Neural cell (in vitro differentiated cells): ENCODE measurements at regions not wholly inside any gene's neighbourhood (a gene's known extent, or its start where the extent isn't known, plus 50 kb on each side); places are given as distances from the start of the nearest gene placed in this dataset.

Experiments
- H2AFZ ChIP-seq: fragments of 200-600, 300-800 bp; sonication (generic), shearing (Covaris generic); 2 replicates; pipeline ENCODE4 v1.6.0; 2014; ENCODE audit warnings: low read depth, mild to moderate bottlenecking, antibody characterized with exemption, low read length, moderate library complexity
- H3F3A ChIP-seq: fragments of 200-600 bp; shearing (Covaris generic); 2 replicates; pipeline ENCODE4 v1.6.1; 2016; ENCODE audit warnings: mild to moderate bottlenecking, moderate library complexity, mixed read lengths, antibody characterized with exemption, low read length; ENCODE audit not compliant: insufficient read depth, poor library complexity, severe bottlenecking
- H3K27ac ChIP-seq: fragments of 200-600, 300-800 bp; sonication (generic), shearing (Covaris generic); 2 replicates; pipeline ENCODE4 v1.5.1; 2014; ENCODE audit warnings: mild to moderate bottlenecking, low read length, moderate library complexity
- H3K27me3 ChIP-seq: fragments of 300-800, 200-600 bp; sonication (generic), shearing (Covaris generic); 2 replicates; pipeline ENCODE4 v1.6.0; 2014; ENCODE audit warnings: mild to moderate bottlenecking, low read depth, low read length, moderate library complexity; ENCODE audit not compliant: insufficient read depth
- H3K36me3 ChIP-seq: fragments of 300-800, 200-600 bp; sonication (generic), shearing (Covaris generic); 2 replicates; pipeline ENCODE4 v1.5.1; 2014; ENCODE audit warnings: mild to moderate bottlenecking, antibody characterized with exemption, low read length, moderate library complexity; ENCODE audit not compliant: insufficient read depth
- H3K4me2 ChIP-seq: fragments of 300-800, 200-600 bp; sonication (generic), shearing (Covaris generic); 2 replicates; pipeline ENCODE4 v1.6.0; 2014; ENCODE audit warnings: mild to moderate bottlenecking, low read length
- H3K4me3 ChIP-seq: fragments of 300-800, 200-600 bp; sonication (generic), shearing (Covaris generic); 2 replicates; pipeline ENCODE4 v1.5.1; 2014; ENCODE audit warnings: mild to moderate bottlenecking, low read length, moderate library complexity
- H3K79me2 ChIP-seq: fragments of 200-600 bp; shearing (Covaris generic); replicated peaks from 2 replicates; pipeline ENCODE4 v1.6.0; 2014; ENCODE audit warnings: mild to moderate bottlenecking, low read length, moderate library complexity; ENCODE audit not compliant: insufficient read depth
- H3K9ac ChIP-seq: fragments of 300-800, 200-600 bp; sonication (generic), shearing (Covaris generic); 2 replicates; pipeline ENCODE4 v1.6.1; 2016; ENCODE audit warnings: mild to moderate bottlenecking, low read length, mixed read lengths
- H3K9me2 ChIP-seq: fragments of 200-600 bp; shearing (Covaris generic); 2 replicates; pipeline ENCODE4 v1.6.1; 2016; ENCODE audit warnings: mild to moderate bottlenecking, low read length, mixed read lengths; ENCODE audit not compliant: insufficient read depth
- H3K9me3 ChIP-seq: fragments of 200-600, 300-800 bp; sonication (generic), shearing (Covaris generic); 2 replicates; pipeline ENCODE4 v1.6.1; 2016; ENCODE audit warnings: mild to moderate bottlenecking, mixed run types, low read length, moderate library complexity, mixed read lengths
- H4K20me1 ChIP-seq: fragments of 200-600 bp; shearing (Covaris generic); 2 replicates; pipeline ENCODE4 v1.6.1; 2016; ENCODE audit warnings: mild to moderate bottlenecking, mixed run types; ENCODE audit not compliant: insufficient read depth
- EP300 ChIP-seq: fragments of 450-650 bp; conservative IDR thresholded peaks from 2 replicates; pipeline ENCODE4 v1.6.1; 2014; ENCODE audit warnings: antibody characterized with exemption, mild to moderate bottlenecking, moderate library complexity; ENCODE audit not compliant: poor library complexity, severe bottlenecking
- EZH2 ChIP-seq: fragments of 200-600, 300-800 bp; shearing (Covaris generic), sonication (generic); IDR thresholded peaks from 2 replicates; pipeline ENCODE4 v1.6.1; 2014; ENCODE audit warnings: antibody characterized with exemption, low read length, borderline replicate concordance, mild to moderate bottlenecking; ENCODE audit not compliant: insufficient read depth, poor library complexity, severe bottlenecking
- MXI1 ChIP-seq: fragments of 450-650 bp; conservative IDR thresholded peaks from 2 replicates; pipeline ENCODE4 v1.6.1; 2014; ENCODE audit warnings: antibody characterized with exemption, mild to moderate bottlenecking; ENCODE audit not compliant: poor library complexity, severe bottlenecking
- POLR2AphosphoS5 ChIP-seq: IDR thresholded peaks from 2 replicates; pipeline ENCODE4 v1.6.1; 2012
- RAD21 ChIP-seq: fragments of 450-650 bp; conservative IDR thresholded peaks from 2 replicates; pipeline ENCODE4 v1.6.1; 2014; ENCODE audit warnings: antibody characterized with exemption, mild to moderate bottlenecking, moderate library complexity
- SMC3 ChIP-seq: fragments of 450-650 bp; conservative IDR thresholded peaks from 2 replicates; pipeline ENCODE4 v1.6.1; 2014; ENCODE audit warnings: antibody characterized with exemption, mild to moderate bottlenecking, moderate library complexity; ENCODE audit not compliant: poor library complexity
- TAF1 ChIP-seq: IDR thresholded peaks from 2 replicates; pipeline ENCODE4 v1.6.1; 2012; ENCODE audit warnings: low read depth
- TF ChIP-seq, protein P1 (sequence below): IDR thresholded peaks from 2 replicates; pipeline ENCODE4 v1.6.1; 2012; ENCODE audit warnings: borderline replicate concordance
- TF ChIP-seq, protein P2 (sequence below): fragments of 450-650 bp; IDR thresholded peaks from 2 replicates; pipeline ENCODE4 v1.5.1; 2014; ENCODE audit warnings: antibody characterized with exemption, mild to moderate bottlenecking, moderate library complexity; ENCODE audit not compliant: poor library complexity, severe bottlenecking

DNA sequence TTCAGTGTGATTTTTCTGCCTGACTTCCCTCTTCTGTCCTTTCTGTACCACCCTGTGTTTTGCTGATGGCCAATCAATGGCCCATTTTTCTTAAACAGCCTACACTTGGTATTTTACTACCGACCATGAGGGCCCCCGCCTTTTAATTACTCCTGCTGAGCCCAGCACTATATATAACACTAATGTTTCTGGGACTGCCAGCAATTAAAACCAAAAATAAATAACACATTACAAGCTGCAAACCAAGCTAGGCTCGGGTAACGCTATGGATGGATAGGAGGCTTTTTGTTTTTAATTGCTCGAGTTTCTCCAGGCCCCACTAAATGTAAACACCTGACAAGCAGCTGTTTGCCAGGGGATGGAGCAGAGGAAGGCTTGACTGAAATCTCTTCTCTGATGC lies 915.4 kb upstream of the AUTS2 start:
- Histone ChIP-seq H3K4me2 (no peak overlapping the region), H3K9me2 (no peaks in the 10 kb centered on the region), H3K4me3 (no peak overlapping the region), H3K27ac (no peak overlapping the region), H3K27me3 (no peaks in the 10 kb centered on the region), H3K9ac (no peak overlapping the region), H3K79me2 (no peaks in the 10 kb centered on the region), H3K36me3 (no peaks in the 10 kb centered on the region), H3F3A (no peaks in the 10 kb centered on the region), H3K9me3 (no peaks in the 10 kb centered on the region), H4K20me1 (no peaks in the 10 kb centered on the region), H2AFZ (no peak overlapping the region)
- TF ChIP-seq SMC3 (no peak), POLR2AphosphoS5 (no peak), RAD21 (no peak), TAF1 (no peak), MXI1 (no peak), EP300 (no peak), EZH2 (no peak)
- TF ChIP-seq, protein P1, sequence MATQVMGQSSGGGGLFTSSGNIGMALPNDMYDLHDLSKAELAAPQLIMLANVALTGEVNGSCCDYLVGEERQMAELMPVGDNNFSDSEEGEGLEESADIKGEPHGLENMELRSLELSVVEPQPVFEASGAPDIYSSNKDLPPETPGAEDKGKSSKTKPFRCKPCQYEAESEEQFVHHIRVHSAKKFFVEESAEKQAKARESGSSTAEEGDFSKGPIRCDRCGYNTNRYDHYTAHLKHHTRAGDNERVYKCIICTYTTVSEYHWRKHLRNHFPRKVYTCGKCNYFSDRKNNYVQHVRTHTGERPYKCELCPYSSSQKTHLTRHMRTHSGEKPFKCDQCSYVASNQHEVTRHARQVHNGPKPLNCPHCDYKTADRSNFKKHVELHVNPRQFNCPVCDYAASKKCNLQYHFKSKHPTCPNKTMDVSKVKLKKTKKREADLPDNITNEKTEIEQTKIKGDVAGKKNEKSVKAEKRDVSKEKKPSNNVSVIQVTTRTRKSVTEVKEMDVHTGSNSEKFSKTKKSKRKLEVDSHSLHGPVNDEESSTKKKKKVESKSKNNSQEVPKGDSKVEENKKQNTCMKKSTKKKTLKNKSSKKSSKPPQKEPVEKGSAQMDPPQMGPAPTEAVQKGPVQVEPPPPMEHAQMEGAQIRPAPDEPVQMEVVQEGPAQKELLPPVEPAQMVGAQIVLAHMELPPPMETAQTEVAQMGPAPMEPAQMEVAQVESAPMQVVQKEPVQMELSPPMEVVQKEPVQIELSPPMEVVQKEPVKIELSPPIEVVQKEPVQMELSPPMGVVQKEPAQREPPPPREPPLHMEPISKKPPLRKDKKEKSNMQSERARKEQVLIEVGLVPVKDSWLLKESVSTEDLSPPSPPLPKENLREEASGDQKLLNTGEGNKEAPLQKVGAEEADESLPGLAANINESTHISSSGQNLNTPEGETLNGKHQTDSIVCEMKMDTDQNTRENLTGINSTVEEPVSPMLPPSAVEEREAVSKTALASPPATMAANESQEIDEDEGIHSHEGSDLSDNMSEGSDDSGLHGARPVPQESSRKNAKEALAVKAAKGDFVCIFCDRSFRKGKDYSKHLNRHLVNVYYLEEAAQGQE, result no peak
- TF ChIP-seq, protein P2, sequence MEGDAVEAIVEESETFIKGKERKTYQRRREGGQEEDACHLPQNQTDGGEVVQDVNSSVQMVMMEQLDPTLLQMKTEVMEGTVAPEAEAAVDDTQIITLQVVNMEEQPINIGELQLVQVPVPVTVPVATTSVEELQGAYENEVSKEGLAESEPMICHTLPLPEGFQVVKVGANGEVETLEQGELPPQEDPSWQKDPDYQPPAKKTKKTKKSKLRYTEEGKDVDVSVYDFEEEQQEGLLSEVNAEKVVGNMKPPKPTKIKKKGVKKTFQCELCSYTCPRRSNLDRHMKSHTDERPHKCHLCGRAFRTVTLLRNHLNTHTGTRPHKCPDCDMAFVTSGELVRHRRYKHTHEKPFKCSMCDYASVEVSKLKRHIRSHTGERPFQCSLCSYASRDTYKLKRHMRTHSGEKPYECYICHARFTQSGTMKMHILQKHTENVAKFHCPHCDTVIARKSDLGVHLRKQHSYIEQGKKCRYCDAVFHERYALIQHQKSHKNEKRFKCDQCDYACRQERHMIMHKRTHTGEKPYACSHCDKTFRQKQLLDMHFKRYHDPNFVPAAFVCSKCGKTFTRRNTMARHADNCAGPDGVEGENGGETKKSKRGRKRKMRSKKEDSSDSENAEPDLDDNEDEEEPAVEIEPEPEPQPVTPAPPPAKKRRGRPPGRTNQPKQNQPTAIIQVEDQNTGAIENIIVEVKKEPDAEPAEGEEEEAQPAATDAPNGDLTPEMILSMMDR, result no peak

DNA sequence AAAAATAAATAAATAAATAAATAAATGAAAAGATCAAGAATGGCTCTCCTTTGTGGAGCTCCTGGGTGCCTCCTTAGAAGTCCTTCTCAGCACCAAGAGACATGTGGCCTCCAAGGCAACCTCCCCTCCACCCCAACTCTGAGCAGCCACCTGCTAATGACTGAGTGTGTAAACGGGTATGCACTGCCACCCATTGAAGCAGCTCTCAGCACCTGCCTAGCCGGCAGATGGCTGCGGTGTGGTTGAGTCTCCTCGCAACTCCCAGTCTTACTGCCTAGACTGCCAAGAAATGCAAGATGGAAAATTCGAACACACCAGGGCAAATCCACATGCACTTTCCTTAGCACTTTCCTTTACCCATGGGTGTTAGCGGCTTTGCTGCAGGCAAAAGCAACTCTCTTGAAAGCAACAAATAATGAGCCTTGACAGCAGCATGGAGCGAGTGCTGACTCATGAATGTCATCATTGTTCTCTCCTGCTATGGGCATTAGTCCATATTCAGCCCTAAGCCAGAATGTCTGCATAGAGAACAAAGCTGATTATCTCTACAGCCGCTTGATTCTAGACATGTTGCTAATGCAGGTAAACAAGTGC lies 913.9 kb upstream of the AUTS2 start:
- H3K36me3 ChIP-seq, result no peaks in the 10 kb centered on the region
- H3K27me3 ChIP-seq, result no peaks in the 10 kb centered on the region
- H4K20me1 ChIP-seq, result no peaks in the 10 kb centered on the region
- H3K79me2 ChIP-seq, result no peaks in the 10 kb centered on the region
- no peak overlapping the region for H2AFZ ChIP-seq
- no peak overlapping the region for H3K4me2 ChIP-seq
- H3K9ac ChIP-seq, result no peak overlapping the region
- H3F3A ChIP-seq, result no peaks in the 10 kb centered on the region
- no peak for TF ChIP-seq POLR2AphosphoS5
- TF ChIP-seq RAD21, result no peak
- no peak for TF ChIP-seq MXI1
- TF ChIP-seq, protein P2, result no peak
- TF ChIP-seq EZH2, result no peak
- no peak for TF ChIP-seq EP300
- no peak for TF ChIP-seq SMC3
- TF ChIP-seq TAF1, result no peak
- TF ChIP-seq, protein P1, result no peak
- H3K9me2 ChIP-seq, result no peaks in the 10 kb centered on the region
- no peak overlapping the region for H3K4me3 ChIP-seq
- H3K27ac ChIP-seq, result no peak overlapping the region
- H3K9me3 ChIP-seq, result no peaks in the 10 kb centered on the region
